Activated naive CD4-positive, alpha-beta T cell treated with anti-CD3 and anti-CD28 coated beads, Interleukin-2, amount 50 U/mL, for 72 hours (primary cell): ENCODE measurements at regions not wholly inside any gene's neighbourhood (a gene's known extent, or its start where the extent isn't known, plus 50 kb on each side); places are given as distances from the start of the nearest gene placed in this dataset.
A peak's percentile ranks its signal among the peaks of the same experiment; 100 is the strongest.

Source experiments
- ATAC-seq, 2 donors: fragments of 150-1000 bp; cut with Tn5 transposase; 2 replicates each; pipeline ENCODE4 v1.10.0; 2021; ENCODE audit warnings: mild to moderate bottlenecking in 2 of 2, moderate library complexity in 2 of 2
- DNase-seq, 2 donors: peaks; one replicate each; pipeline ENCODE4 v3.0.0; 2021 to 2022; ENCODE audit warnings: low spot score in 2 of 2
- H3K27ac Mint-ChIP-seq, 2 donors: one replicate each; pipeline ENCODE4 v1.8.0; 2022; ENCODE audit warnings: mild to moderate bottlenecking in 2 of 2, mixed read lengths in 2 of 2
- H3K36me3 Mint-ChIP-seq, 2 donors: one replicate each; pipeline ENCODE4 v1.8.0; 2022; ENCODE audit warnings: mixed read lengths in 2 of 2
- H3K9me3 Mint-ChIP-seq, 2 donors: one replicate each; pipeline ENCODE4 v1.8.0; 2022; ENCODE audit warnings: mixed read lengths in 2 of 2

DNA sequence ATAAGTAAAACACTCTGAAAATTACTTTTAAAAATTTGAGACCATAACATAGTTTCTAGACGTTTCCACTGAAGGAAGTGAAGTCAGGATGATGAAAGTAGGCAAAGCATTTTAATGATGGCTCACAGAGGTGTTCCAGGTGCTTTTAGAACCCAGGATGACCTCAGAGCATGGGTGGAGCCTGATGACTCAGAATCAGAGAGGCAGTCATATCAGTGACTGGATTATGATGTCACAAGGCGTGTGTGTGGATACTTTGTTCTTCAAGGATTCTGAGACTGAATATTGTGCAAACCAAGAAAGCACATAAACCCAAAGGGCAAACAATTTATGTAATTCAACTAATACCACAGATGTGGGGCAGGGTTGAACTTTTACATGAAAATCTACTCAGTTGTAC lies 200.2 kb upstream of the FOXN2 start:
- Mint-ChIP-seq H3K9me3 (peaks cover 0 to 5% of the 10 kb centered on the region in 2 donors), H3K36me3 (no peaks in the 10 kb centered on the region), H3K27ac (peak overlapping the region; percentile 60 to 66)
- ATAC-seq (peak; percentile 67 to 83), DNase-seq (peak in 1 of 2 donors; percentile 49)

DNA sequence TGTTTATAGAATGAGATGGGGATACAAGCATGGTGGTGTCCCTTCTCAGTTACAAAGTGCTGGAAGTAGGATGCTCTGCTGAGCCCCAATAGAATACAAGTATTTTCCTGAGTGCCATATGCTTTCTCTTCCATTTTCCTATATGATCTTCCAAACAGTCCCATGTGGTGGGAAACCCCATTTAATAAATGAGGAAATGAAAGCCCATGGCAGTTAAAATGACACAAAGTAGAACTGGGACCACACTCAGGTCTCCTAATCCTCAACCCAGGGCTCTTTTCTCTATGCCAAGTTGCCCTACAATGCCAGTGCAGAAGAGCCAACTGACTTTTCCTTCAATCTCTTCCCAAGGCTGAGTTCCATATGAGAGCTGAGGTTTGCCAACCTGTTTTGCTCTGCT lies 198.0 kb upstream of the FOXN2 start:
- ATAC-seq (no peak), DNase-seq (no peak)
- Mint-ChIP-seq H3K9me3 (peaks cover 0 to 20% of the 10 kb centered on the region in 2 donors), H3K36me3 (peaks cover 0 to 4% of the 10 kb centered on the region in 2 donors), H3K27ac (no peak overlapping the region)

DNA sequence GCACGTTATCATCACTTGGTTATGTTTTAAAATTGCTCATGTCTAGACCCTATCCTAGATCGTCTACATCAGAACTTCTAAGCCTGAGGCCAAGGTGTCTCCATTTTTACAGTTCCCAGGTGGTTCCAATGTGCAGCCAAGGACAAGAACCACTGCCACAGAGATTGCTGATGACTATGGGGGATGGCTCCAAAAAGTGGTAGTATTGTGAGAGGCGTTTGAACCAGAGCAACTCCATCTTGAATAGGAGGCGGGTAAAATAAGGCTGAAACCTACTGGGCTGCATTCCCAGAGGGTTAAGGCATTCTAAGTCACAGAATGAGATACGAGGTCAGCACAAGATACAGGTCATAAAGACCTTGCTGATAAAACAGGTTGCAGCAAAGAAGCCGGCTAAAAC lies 195.6 kb upstream of the FOXN2 start:
- H3K27ac Mint-ChIP-seq = no peak overlapping the region
- peaks cover 0 to 6% of the 10 kb centered on the region in 2 donors for H3K36me3 Mint-ChIP-seq
- H3K9me3 Mint-ChIP-seq = peaks cover 0 to 19% of the 10 kb centered on the region in 2 donors
- DNase-seq (no peak), ATAC-seq (no peak)

DNA sequence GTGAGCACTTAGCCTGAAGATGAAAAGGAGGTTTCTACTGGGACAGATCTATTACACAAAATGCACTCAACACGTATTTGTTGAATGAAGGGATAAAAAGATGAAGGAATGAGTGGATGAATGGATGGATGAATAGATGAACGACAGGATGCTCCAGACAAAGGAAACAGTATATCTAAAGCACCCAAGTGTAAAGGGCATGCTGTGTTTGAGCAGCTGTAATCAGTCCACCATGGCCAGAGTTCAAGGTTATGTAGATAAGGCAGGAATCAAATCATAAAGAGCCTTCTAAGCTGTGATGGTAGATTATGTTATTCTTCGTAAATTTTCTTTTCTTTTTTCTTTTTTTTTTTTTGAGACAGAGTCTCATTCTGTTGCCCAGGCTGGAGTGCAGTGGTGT lies 194.4 kb upstream of the FOXN2 start:
- ATAC-seq (no peak), DNase-seq (no peak)
- Mint-ChIP-seq H3K36me3 (peaks cover 0 to 6% of the 10 kb centered on the region in 2 donors), H3K9me3 (peaks cover 0 to 15% of the 10 kb centered on the region in 2 donors), H3K27ac (no peak overlapping the region)

DNA sequence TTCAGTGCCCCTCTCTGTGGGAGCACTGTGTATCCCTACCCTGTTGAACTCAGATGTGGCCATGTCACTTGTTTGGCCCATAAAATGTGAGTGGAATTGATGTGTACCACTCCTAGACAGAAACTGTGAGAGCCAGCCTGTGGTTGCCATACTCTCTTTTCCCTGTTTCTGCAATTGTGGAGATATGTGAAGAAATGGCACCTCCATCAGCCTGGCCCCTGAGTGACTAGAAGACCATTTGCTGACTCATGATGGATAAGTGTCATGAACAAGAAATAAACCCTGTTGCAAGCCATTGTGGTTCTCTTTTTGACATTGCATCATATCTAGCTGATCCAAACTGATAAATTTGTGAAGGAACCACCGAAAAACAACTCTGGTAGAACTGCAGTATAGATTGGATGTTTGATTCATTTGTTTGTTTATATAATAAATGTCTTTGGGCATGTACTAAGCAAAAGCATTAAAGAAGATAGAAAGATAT lies 193.7 kb upstream of the FOXN2 start:
- no peak overlapping the region for H3K27ac Mint-ChIP-seq
- ATAC-seq = peak in 1 of 2 donors; percentile 55
- H3K36me3 Mint-ChIP-seq = peaks cover 0 to 6% of the 10 kb centered on the region in 2 donors
- H3K9me3 Mint-ChIP-seq = peaks cover 0 to 15% of the 10 kb centered on the region in 2 donors
- no peak for DNase-seq

DNA sequence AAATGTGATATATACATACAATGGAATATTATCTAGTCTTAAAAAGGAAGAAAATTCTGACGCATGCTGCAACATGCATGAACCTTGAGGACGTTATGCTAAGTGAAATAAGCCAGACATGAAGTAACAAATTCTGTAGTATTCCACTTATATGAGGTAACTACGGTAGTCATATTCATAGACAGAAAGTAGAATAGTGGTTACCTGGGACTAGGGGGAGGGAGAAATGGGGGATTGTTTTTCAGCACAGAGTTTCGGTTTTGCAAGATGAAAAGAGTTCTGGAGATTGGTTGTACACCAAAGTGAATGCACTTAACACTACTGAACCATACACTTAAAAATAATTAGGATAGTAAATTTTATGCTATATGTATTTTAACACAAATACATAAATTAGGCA lies 192.3 kb upstream of the FOXN2 start:
- DNase-seq (no peak), ATAC-seq (peak; percentile 37 to 94)
- peaks cover 0 to 15% of the 10 kb centered on the region in 2 donors for H3K9me3 Mint-ChIP-seq
- H3K27ac Mint-ChIP-seq = no peak overlapping the region
- peaks cover 0 to 6% of the 10 kb centered on the region in 2 donors for H3K36me3 Mint-ChIP-seq

DNA sequence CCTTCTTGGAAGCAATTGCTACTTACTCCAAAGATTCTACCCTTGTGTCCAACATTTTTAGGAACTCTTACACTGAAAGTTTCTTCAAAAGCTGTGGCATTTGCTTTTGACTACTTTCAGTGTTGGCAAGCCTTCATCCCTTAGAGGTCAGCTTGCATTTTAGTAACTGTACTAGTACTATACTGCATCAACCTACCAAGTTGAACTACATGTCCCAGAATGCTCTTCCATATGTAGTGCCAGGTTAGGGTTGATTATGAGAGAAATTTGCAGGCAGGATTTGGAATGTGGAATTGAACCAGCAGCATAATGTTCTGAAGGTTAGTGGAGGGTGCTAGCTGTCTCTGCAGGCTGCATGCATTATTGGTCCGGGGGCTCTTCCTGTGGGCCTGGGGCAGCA lies 189.9 kb upstream of the FOXN2 start:
- Mint-ChIP-seq H3K36me3 (peaks cover 0 to 6% of the 10 kb centered on the region in 2 donors), H3K27ac (no peak overlapping the region), H3K9me3 (peaks cover 0 to 12% of the 10 kb centered on the region in 2 donors)
- no peak for ATAC-seq
- DNase-seq = no peak

DNA sequence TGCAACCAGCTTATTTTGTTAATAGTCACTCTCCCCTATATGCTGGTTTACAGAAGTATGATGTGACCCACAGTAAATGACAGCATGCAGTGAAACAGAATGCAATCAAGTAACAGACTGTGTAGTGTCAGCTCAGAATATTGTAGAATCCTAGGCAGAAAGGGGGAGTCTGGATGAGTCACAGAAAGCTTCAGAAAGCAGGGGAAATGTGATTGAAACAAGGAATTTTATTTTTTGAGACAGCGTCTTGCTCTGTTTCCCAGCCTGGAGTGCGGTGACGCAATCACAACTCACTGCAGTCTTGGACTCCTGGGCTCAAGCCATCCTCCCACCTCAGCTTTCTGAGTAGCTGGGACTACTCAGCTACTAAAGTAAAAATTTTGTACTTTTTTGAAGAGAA lies 188.3 kb upstream of the FOXN2 start:
- Mint-ChIP-seq H3K9me3 (peaks cover 0 to 3% of the 10 kb centered on the region in 2 donors), H3K27ac (no peak overlapping the region), H3K36me3 (peaks cover 0 to 6% of the 10 kb centered on the region in 2 donors)
- ATAC-seq = no peak
- no peak for DNase-seq

DNA sequence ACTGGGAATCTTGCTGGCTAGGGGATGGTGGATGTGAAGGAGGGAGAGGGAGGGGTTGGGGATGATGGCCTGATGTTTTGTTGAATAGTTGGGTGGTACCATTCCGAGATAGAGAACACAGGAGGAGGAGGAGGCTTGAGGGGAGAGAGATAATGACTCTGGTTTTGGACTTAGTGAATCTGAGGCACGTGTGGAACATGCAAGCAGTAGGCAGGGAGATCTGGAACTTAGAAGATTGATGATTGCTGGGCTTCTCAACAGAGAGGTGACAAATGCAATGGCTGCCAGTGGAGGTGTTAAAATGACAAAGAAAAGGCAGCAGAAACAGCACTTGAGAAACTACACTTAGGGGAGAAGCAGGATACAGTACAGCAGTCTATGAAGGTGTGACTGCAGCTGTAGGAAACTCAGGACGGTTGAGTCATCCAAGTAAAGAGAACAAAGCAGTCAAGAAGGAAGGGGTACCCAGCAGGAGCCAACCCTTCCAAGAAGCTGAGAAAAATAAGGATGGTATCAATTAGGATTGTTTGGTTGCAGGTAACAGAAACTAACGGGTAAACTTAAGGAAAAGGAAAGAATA lies 186.8 kb upstream of the FOXN2 start:
- no peak overlapping the region for H3K27ac Mint-ChIP-seq
- DNase-seq (no peak), ATAC-seq (peak in 1 of 2 donors; percentile 63)
- no peaks in the 10 kb centered on the region for H3K9me3 Mint-ChIP-seq
- no peaks in the 10 kb centered on the region for H3K36me3 Mint-ChIP-seq

DNA sequence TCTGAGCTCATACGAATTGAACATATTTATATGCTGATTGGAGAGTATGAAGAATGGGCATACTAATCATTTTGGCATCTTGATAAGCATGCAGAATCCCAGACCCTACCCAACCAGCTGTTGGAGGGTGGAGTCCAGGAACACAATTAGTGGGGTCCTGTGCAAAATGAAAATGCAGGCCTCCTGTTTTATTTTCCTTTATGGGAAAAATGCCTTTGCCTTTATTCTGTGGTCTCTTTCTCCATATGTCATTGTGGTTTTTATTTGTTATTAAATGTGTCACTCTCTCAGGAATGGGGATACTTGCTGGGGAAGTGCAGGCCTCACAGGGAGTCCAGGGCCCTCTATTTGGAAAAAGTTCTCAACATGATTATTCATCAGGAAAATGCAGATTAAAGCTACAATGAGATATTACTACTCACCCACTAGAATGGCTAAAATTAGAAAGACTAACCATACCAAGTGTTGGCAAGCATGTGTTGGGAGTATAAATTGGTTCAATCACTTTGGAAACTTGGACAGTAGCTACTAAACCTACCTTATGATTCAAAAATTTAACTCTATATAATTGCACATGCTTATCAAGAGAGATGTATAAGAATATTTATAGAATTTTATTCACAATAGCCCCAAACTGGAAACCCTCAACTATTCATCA lies 185.1 kb upstream of the FOXN2 start:
- no peak for DNase-seq

DNA sequence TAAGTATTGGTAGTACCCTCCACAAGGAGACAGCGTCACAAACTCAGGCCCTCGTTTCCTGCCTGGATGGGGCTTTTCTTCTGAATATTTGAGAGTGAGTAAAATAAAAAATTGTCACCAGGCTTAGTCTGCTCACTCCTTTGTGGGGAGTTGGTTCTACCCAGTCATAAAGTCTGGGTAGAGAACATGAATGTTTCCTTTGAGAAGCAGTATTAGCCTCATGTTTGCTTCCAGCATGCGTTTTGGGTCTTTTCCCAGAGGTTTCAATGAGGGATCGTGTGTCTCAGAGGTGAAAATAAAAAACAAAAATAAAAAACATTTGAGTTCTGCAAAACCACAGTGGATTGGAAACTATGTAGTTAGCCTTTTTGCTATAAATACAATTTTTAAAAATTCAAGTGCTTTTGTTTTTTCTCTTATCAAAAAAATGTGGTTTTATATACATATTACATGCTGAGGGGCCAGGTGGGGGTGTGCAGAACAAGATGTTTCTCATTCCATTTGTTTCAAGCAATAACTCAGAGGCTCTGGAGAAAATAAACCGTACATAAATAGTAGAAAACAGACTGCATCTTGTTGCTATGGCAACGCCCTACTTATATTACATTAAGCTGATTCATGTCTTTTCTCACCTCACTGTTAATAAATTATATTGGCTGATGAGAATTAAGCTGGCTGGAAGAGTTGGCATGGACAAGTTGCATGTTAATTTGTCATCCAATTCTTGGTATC lies 182.8 kb upstream of the FOXN2 start:
- DNase-seq (no peak), ATAC-seq (no peak)
- Mint-ChIP-seq H3K9me3 (no peaks in the 10 kb centered on the region), H3K36me3 (no peaks in the 10 kb centered on the region), H3K27ac (no peak overlapping the region)

More for the DNA sequence above, 185.1 kb upstream of the FOXN2 start:
- Mint-ChIP-seq H3K36me3 (no peaks in the 10 kb centered on the region), H3K9me3 (no peaks in the 10 kb centered on the region), H3K27ac (no peak overlapping the region)
- ATAC-seq = no peak

DNA sequence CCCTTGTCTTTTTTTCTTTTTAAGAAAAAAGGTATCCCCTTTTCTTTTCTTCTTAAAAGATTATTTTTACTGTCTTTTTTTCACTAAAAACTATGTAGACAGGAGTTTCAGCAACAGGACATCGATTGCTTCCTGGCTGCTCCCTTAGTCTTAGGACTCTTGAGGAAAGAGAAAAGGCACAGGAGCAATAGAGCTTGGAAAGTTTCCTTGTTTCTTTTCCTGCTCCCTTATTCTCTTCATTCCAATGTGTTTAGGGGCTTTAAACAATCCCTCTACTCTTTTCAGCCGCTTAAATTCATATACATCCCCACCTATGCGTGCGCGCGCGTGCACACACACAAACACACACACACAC lies 182.2 kb upstream of the FOXN2 start:
- no peaks in the 10 kb centered on the region for H3K9me3 Mint-ChIP-seq

DNA sequence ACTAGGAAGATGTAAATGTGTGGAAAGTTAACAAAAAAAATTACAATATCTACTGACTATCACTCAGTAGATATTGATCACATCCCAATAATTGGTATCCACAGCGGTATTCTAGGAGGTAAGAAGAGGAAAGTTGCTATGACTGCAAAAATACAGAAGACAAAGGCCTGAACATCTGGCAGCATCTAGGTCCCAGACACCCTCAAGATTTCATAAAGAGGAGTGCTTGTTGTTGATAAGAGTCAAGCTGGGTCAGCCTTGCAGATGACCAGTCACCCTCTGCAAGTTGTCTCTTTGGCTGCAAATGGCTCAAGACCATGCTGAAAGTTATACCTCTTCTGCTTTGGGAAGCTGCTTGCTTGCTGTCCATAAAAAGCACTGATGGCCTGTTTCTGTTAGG lies 179.8 kb upstream of the FOXN2 start:
- Mint-ChIP-seq H3K36me3 (no peaks in the 10 kb centered on the region), H3K9me3 (no peaks in the 10 kb centered on the region), H3K27ac (no peak overlapping the region)
- ATAC-seq (no peak), DNase-seq (no peak)

More for the DNA sequence above, 182.2 kb upstream of the FOXN2 start:
- no peaks in the 10 kb centered on the region for H3K36me3 Mint-ChIP-seq
- H3K27ac Mint-ChIP-seq = no peak overlapping the region
- no peak for DNase-seq
- ATAC-seq = no peak

DNA sequence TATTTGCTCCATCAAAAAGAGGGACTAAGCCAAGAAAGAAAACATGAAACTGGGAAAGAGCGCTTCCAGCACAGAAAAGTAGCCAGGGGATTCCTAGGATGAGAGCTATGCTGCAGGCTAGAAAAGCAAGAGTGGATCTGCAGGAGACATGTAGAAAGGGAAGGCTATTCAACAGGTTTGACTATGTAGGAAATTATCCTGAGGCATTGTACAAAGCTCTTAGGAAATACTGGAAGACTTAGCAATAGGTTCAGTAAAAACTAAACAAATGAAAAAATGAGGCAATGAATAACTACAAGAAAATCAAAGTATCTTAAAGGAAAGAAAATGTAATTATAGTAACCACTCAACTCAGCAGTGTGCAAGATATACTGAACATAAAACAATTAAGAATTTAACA lies 178.7 kb upstream of the FOXN2 start:
- DNase-seq = no peak
- H3K27ac Mint-ChIP-seq = no peak overlapping the region
- no peaks in the 10 kb centered on the region for H3K9me3 Mint-ChIP-seq
- no peak for ATAC-seq
- no peaks in the 10 kb centered on the region for H3K36me3 Mint-ChIP-seq

DNA sequence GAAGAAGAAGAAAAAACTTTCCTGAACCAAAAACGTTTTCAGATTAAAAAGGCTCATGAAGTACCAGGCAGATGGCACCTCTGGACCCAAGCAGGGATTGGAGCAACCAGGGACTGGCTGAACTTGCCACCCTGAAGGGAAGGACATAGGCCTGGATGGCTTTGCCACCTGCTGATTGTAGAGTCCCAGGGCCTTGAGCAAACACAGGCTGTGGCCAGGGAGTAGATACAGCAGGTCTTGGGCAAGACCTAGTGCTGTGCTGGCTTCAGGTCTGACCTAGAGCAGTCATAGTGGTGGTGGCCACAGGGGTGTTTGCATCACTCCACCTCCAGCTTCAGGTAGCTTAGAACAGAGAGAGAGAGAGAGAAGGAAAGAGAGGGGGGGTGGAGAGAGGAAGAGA lies 176.7 kb upstream of the FOXN2 start:
- Mint-ChIP-seq H3K36me3 (no peaks in the 10 kb centered on the region), H3K9me3 (peaks cover 0 to 5% of the 10 kb centered on the region in 2 donors), H3K27ac (no peak overlapping the region)
- no peak for DNase-seq
- ATAC-seq = no peak

DNA sequence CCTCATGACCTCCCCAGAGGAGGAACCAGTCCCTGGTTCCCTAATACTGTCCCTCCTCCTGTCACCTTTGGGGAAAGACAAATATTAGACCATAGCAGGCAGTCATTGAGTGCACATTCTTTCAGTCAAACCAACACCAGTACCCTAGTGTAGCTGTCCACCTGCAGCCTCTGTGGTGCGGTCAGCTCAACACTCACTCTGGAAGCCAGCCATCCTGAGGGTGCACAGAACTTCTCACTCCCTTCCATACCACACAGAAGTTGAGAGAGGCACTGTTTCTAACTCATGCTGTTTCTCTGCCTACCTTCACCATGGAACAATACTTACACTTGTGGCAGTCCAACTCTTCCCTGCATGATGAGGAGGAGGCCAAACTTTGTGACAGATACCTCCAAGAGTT lies 175.6 kb upstream of the FOXN2 start:
- H3K36me3 Mint-ChIP-seq = no peaks in the 10 kb centered on the region
- no peak for DNase-seq
- H3K9me3 Mint-ChIP-seq = peaks cover 0 to 5% of the 10 kb centered on the region in 2 donors
- no peak overlapping the region for H3K27ac Mint-ChIP-seq
- ATAC-seq = no peak

DNA sequence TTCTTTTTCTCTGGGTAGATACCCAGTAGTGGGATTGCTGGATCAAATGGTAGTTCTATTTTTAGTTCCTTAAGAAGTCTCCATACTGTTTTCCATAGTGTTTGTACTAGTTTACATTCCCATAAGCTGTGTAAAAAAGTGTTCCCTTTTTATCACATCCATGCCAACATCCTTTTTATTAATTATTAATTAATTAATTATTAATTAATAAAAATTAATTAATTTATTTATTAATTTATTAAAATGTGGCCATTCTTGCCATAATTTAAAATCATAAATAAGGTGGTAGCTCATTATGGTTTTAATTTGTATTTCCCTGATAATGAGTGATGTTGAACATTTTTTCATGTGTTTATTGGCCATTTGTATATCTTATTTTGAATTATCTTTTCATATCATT lies 173.9 kb upstream of the FOXN2 start:
- DNase-seq = no peak
- Mint-ChIP-seq H3K36me3 (peaks cover 0 to 8% of the 10 kb centered on the region in 2 donors), H3K27ac (no peak overlapping the region), H3K9me3 (peaks cover 0 to 5% of the 10 kb centered on the region in 2 donors)
- no peak for ATAC-seq
